GM20431 (cell line): ENCODE measurements at regions not wholly inside any gene's neighbourhood (a gene's known extent, or its start where the extent isn't known, plus 50 kb on each side); places are given as distances from the start of the nearest gene placed in this dataset.
"Not testable (repeated sequence)": the region's sequence is repeated elsewhere in the genome, so short reads cannot be mapped to it uniquely, and the experiment has no call there.

Source experiments
- in situ Hi-C: fragments of 300-500 bp; cut with MseI, MboI; formaldehyde crosslinking; loops from one replicate; pipeline ENCODE4 v1.15.0; 2020; ENCODE audit warnings: low sequenced_read_pairs; ENCODE audit not compliant: unreplicated experiment

DNA sequence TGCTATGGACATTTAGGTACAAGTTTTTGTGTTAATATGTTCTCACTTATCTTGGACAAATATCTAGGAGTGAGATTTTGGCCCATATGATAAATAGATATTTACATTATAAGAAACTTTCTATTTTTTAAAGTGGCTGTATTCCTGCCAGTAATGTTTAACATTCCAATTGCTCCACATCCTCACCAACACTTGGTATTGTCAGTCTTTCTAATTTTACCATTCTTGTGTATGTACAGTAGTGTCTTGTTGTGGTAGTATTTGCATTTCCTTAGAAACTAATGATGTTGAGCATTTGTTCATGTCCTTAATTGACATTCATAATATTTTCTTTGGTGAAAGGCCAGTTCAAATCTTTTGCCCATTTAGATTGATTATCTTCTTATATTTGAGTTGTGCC lies 171.4 kb upstream of the TSHZ3 start:
- in situ Hi-C loops, result no loop called here

GRCh38 chr19:31525610-31526147 lies 176.4 kb upstream of the TSHZ3 start:
- in situ Hi-C loops, result no loop called here

- in situ Hi-C loops, result no loop called here
These were observed 178.2 kb upstream of the TSHZ3 start for GRCh38 chr19:31527443-31527842.

DNA sequence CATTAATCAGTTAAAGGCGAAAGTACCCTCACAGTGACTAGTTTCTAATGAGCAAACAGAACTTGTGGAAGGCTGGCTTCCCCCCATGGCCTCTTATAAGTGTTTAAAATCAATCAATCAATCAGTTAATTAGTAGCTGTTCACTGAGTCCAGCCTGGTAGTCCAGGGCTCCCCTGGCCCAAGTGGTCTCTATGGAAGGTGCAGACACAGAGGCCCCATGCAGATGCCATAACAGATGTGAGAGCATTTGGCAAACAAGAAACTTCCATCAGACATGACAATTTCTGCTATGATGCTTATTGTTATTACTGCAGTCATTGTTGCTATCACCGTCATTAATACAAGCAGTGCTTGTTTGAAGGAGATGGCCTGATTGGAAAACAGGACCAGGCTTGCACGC lies 179.0 kb upstream of the TSHZ3 start:
- in situ Hi-C loops, result no loop called here

DNA sequence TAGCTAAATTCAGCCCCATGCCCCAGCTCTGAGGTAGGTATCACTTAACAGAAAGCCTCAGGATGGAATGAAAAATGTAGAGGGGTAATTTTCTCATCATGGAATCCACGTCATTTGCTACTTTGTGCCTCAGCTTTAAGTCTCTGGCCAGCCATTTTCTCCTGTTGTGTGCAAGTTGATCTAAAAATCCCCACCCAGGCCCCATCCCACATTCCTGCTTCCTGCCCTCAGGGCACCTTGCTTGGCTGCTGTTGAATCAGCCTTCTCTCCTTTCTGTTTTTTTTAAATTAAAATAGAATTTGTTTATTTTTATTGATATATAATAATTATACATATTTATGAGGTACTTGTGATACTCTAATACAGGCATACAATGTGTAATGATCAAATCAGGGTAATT lies 179.9 kb upstream of the TSHZ3 start:
- in situ Hi-C loops, result no loop called here

- in situ Hi-C loops, result no loop called here
These were observed 181.5 kb upstream of the TSHZ3 start for GRCh38 chr19:31530781-31531180.

DNA sequence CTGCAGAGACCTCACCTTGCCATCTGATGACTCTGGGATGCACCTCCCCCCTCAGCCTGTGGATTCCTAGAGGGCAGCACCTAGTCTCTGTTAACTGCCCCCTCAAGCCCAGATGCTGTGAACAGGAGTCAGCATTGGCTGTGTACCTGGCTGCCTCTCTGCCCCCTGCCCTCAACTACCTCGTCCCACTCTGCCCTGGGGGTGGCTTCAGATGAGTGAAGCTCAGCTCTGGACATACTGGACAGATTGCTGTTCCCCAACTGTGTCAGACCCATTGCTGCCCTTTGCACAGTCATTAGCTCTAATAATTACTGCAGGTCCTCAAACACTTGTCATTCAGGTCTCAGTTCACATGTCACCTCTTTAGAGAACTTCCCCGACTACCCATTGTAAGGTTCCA lies 182.1 kb upstream of the TSHZ3 start:
- in situ Hi-C loops, result no loop called here

GRCh38 chr19:31532034-31532433 lies 182.8 kb upstream of the TSHZ3 start:
- in situ Hi-C loops, result no loop called here

DNA sequence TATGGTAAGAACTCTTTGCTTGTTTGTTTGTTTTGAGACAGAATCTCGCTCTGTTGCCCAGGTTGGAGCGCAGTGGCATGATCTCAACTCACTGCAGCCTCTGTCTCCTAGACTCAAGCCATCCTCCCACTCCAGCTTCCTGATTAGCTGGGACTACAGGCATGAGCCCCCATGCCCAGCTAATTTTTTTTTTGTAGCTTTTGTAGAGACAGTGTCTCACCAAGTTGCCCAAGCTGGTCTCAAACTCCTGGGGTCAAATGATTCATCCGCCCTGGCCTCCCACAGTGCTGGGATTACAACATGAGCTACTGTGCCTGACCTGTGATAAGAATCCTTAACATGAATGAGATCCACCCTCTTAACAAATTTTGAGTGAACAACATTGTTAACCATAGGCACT lies 183.9 kb upstream of the TSHZ3 start:
- in situ Hi-C loops, result no loop called here

DNA sequence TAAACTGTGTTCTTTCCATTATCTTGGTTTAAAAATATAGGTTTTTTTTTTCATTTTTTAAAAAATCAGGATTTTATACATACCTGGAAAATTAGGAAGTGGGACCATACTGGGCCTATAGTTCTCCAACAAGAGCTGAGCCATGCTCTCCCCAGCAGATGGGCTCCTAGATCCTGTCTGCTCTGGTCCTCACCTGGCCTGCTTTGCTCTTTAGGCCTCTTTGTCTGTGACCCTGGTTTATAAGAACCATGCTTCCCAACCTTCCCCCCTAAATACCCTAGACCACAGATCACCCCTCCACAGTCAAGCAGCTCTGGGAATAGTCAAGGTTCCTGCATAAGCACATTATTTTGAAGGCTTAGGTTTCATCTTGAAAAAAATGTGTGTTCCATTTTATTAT lies 185.0 kb upstream of the TSHZ3 start:
- in situ Hi-C loops, result no loop called here

GRCh38 chr19:31534786-31535657 lies 185.8 kb upstream of the TSHZ3 start:
- in situ Hi-C loops, result no loop called here

- in situ Hi-C loops, result no loop called here
These were observed 186.6 kb upstream of the TSHZ3 start for GRCh38 chr19:31535691-31536460.

GRCh38 chr19:31537136-31537535 lies 187.9 kb upstream of the TSHZ3 start:
- in situ Hi-C loops, result no loop called here

- in situ Hi-C loops, result not testable (repeated sequence)
These were observed 188.7 kb upstream of the TSHZ3 start for GRCh38 chr19:31537902-31538301.

- in situ Hi-C loops, result no loop called here
These were observed 189.6 kb upstream of the TSHZ3 start for GRCh38 chr19:31538879-31539278.

GRCh38 chr19:31539386-31539785 lies 190.2 kb upstream of the TSHZ3 start:
- in situ Hi-C loops, result no loop called here

DNA sequence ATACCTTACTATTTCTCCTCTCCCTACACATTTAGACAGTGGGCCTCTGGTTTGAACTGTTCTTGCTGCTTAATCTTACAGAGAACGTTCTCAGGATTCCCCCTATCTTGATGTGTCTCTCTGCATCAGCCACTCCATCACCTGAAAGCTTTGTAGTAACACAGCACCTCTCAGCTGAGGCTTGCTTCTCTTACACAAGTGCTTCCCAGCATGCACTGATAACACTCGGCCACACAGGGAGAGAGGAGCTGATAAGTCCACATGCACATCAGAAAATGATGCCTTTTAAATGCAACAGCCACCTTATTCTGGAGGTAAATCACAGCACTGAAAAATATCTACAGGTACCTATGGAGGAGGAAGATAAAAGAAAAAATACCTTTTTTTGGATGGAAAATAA lies 192.2 kb upstream of the TSHZ3 start:
- in situ Hi-C loops, result no loop called here

DNA sequence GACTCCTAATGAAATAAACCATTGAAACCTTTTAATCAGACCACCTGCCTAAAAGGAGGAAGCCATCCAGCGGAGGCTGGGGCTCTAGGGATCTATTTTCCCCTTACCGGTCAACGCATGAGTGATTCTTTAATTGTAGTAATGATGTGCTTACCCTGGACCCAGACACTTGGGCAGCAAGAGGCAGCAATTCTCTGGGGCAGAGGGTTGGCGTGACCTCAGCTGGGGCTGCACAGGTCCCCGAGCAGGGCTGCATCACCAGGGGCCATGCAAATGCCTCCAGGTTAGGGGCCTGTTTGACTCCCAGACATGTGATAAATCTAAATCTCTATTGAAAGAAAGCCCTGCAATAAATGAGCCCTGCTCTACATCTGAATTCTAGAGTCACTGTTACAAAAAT lies 194.2 kb upstream of the TSHZ3 start:
- in situ Hi-C loops, result no loop called here

DNA sequence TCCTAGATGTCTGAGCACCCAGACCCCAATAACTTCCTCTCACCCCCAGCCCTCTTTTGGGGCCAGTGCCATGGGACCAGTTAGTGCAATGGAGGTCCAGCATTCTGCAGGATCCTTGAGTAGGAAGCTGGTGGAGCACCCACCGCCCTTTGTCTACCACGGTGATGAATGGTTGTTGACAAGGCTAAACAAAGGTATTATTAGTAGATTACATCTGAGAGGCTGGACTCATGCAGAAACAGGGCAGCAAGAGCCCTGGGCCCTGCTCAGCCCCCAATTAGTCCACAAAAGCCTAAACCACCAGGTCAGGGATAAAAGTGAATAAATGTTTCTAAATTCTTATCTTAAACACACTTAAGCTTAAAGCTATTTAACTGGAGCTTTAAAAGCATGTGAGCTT lies 196.5 kb upstream of the TSHZ3 start:
- in situ Hi-C loops, result no loop called here

DNA sequence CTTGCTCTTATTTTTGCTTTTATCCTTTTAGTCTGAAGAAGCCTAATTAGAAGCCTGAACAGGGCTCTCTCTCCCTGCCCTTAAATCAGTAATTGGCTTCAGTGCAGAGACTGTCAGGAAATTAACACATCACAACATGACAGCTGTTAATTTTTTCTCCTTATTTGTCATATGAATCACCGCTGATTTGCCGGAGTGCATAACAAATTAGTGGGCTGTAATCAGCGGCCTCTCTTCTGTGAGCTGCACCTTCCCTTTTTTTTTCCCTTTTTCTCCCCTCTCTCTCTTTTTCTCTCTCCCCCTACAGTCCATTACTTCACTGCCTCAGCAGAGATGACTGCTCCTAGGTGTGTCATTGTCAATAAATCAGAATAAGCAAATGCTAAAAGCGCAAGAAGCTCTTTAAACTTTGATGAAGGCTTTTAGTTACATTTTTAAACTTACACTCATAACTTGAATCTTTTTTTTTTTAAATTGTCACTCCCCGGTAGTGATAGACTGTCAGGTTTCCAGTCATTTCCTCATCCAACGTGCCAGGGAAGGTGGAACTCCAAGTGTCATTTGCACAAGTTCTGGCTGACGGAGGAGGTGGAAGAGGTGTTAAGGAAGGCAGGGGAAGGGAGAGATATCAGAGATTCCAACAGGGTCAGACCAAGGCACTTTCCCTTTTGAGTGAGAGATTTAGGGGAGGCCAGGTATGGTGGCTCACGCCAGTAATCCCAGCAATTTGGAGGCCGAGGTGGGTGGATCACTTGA lies 197.1 kb upstream of the TSHZ3 start:
- in situ Hi-C loops, result no loop called here

- in situ Hi-C loops, result no loop called here
These were observed 199.7 kb upstream of the TSHZ3 start for GRCh38 chr19:31548941-31549340.
